HCT116 (cell line): ENCODE measurements at regions not wholly inside any gene's neighbourhood (a gene's known extent, or its start where the extent isn't known, plus 50 kb on each side); places are given as distances from the start of the nearest gene placed in this dataset.
"Not testable (repeated sequence)": the region's sequence is repeated elsewhere in the genome, so short reads cannot be mapped to it uniquely, and the experiment has no call there.

Experiments used
- ATAC-seq: fragments of 200-7000 bp; cut with Tn5 transposase; 2 replicates; pipeline ENCODE4 v1.9.1; 2020; ENCODE audit warnings: mild to moderate bottlenecking, moderate library complexity
- BruUV-seq: library from RNA; stranded (reverse); fragments of 400-500 nt; replicated peaks from 2 replicates; lab custom pipeline; 2021; lab: Mats Ljungman, UMichigan
- CTCF ChIA-PET: fragments of 300-600 bp; sonication (Branson Sonifier 250); formaldehyde crosslinking; loops from one replicate; lab custom pipeline; 2021; ENCODE audit warnings: antibody characterized with exemption; lab: Charles Lee
- POLR2A ChIA-PET: fragments of 300-600, 350-600 bp; sonication (Branson Sonifier 250); formaldehyde crosslinking; loops from one replicate; lab custom pipeline; 2021; ENCODE audit warnings: antibody characterized with exemption; lab: Charles Lee
- RAD21 ChIA-PET, 2 experiments: fragments of 300-600 bp; sonication (Branson Sonifier 250); formaldehyde crosslinking; loops; one replicate each; lab custom pipeline; 2023; ENCODE audit warnings: low total read pairs in 2 of 2; ENCODE audit not compliant: uncharacterized antibody in 2 of 2, unreplicated experiment in 2 of 2, low non-redundant PET in 1 of 2; lab: Charles Lee
- DNase-seq: peaks from one replicate; pipeline ENCODE4 v3.0.0-alpha.2; 2010; ENCODE audit warnings: low read depth, low spot score
- H2AFZ ChIP-seq: fragments of 200-600 bp; shearing (Covaris generic), sonication (generic); 2 replicates; pipeline ENCODE4 v1.6.1; 2017; ENCODE audit warnings: low read depth, mixed run types, mixed read lengths, antibody characterized with exemption, low read length; ENCODE audit not compliant: poor library complexity, severe bottlenecking
- H3K27ac ChIP-seq: 2 replicates; pipeline ENCODE4 v1.5.1; 2012; ENCODE audit warnings: low read depth, low read length
- H3K27me3 ChIP-seq: fragments of 200-600 bp; sonication (generic); 2 replicates; pipeline ENCODE4 v1.6.1; 2016; ENCODE audit warnings: mixed run types, low read length, mixed read lengths; ENCODE audit not compliant: insufficient read depth
- H3K36me3 ChIP-seq, 2 experiments: fragments of 200-500 bp in 1 of 2; fragments of 200-600 bp in 1 of 2; sonication (Bioruptor generic) in 1 of 2; sonication (generic) in 1 of 2; 2 replicates each; pipeline versions ENCODE4 v1.5.1 to v1.6.1; 2014 to 2016; ENCODE audit warnings: low read length in 2 of 2, inconsistent platforms in 1 of 2, mixed read lengths in 1 of 2, mixed run types in 1 of 2; ENCODE audit not compliant: insufficient read depth in 2 of 2, control insufficient read depth in 1 of 2
- H3K4me1 ChIP-seq, 2 experiments: fragments of 200-600 bp in 1 of 2; sonication (generic) in 1 of 2; 2 replicates each; pipeline versions ENCODE4 v1.5.1 to v1.6.1; 2012 to 2017; ENCODE audit warnings: low read length in 2 of 2, inconsistent platforms in 1 of 2, mild to moderate bottlenecking in 1 of 2, mixed read lengths in 1 of 2, mixed run types in 1 of 2, moderate library complexity in 1 of 2; ENCODE audit not compliant: insufficient read depth in 2 of 2, control insufficient read depth in 1 of 2
- H3K4me2 ChIP-seq: fragments of 200-600 bp; sonication (generic); 2 replicates; pipeline ENCODE4 v1.6.1; 2017; ENCODE audit warnings: mixed run types, low read length, mixed read lengths
- H3K4me3 ChIP-seq, 2 experiments: fragments of 200-600 bp in 1 of 2; sonication (generic) in 1 of 2; replicated peaks in 1 of 2; 2 replicates each; pipeline ENCODE4 v1.5.1; 2011 to 2016; ENCODE audit warnings: low read length in 2 of 2, control low read depth in 1 of 2, low read depth in 1 of 2, mild to moderate bottlenecking in 1 of 2, mixed read lengths in 1 of 2, mixed run types in 1 of 2
- H3K79me2 ChIP-seq: fragments of 200-600 bp; sonication (generic); 2 replicates; pipeline ENCODE4 v1.6.1; 2017; ENCODE audit warnings: mild to moderate bottlenecking, mixed run types, low read length, moderate library complexity, mixed read lengths; ENCODE audit not compliant: insufficient read depth
- H3K9ac ChIP-seq: fragments of 200-600 bp; sonication (generic); 2 replicates; pipeline ENCODE4 v1.6.1; 2016; ENCODE audit warnings: low read length, mixed read lengths
- H3K9me2 ChIP-seq: fragments of 200-600 bp; sonication (generic), shearing (Covaris generic); 2 replicates; pipeline ENCODE4 v1.6.1; 2017; ENCODE audit warnings: mixed run types, mild to moderate bottlenecking, moderate library complexity; ENCODE audit not compliant: insufficient read depth
- H3K9me3 ChIP-seq, 2 experiments: fragments of 200-500 bp in 1 of 2; fragments of 200-600 bp in 1 of 2; sonication (Bioruptor generic) in 1 of 2; sonication (generic) in 1 of 2; 2 replicates each; pipeline ENCODE4 v1.6.1; 2014 to 2017; ENCODE audit warnings: low read length in 2 of 2, mixed read lengths in 2 of 2, inconsistent platforms in 1 of 2, low read depth in 1 of 2, mild to moderate bottlenecking in 1 of 2, mixed run types in 1 of 2, moderate library complexity in 1 of 2; ENCODE audit not compliant: control insufficient read depth in 1 of 2, insufficient read depth in 1 of 2
- H4K20me1 ChIP-seq: fragments of 200-600 bp; sonication (generic), shearing (Covaris generic); 2 replicates; pipeline ENCODE4 v1.6.1; 2017; ENCODE audit warnings: mixed run types, mild to moderate bottlenecking, moderate library complexity; ENCODE audit not compliant: insufficient read depth
- intact Hi-C: fragments of 100-400 bp; cut with micrococcal nuclease; formaldehyde crosslinking; loops from 2 replicates; pipeline ENCODE4 v1.10.0; 2022

DNA sequence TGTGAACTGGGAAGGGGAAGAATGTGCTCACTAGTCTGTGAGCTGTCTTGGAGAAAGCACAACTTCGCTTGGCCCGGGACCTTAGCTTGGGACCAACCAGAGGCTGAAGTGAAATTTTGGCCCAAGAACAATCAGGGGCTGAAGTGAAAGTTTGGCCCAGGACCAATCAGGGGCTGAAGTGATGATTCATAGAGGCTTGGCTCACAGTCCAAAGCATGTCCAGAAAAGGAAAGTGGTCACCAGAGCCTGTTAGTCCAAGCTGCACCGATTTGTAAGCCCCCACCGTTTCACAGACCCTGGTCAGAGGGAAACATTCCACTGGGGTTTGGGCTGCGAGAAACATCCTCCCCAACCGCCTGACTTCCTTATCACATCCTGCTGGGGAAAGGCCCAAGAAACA lies 763.3 kb downstream of the SPATA31A7 start:
- ATAC-seq, BruUV-seq, H3K9me3 ChIP-seq, intact Hi-C loops, H3K4me2 ChIP-seq, H3K79me2 ChIP-seq, POLR2A ChIA-PET, RAD21 ChIA-PET, DNase-seq, H3K9me2 ChIP-seq, H2AFZ ChIP-seq, CTCF ChIA-PET, H3K27me3 ChIP-seq, H3K4me3 ChIP-seq, H3K36me3 ChIP-seq, H4K20me1 ChIP-seq, H3K4me1 ChIP-seq, H3K27ac ChIP-seq, H3K9ac ChIP-seq: not testable (repeated sequence)

DNA sequence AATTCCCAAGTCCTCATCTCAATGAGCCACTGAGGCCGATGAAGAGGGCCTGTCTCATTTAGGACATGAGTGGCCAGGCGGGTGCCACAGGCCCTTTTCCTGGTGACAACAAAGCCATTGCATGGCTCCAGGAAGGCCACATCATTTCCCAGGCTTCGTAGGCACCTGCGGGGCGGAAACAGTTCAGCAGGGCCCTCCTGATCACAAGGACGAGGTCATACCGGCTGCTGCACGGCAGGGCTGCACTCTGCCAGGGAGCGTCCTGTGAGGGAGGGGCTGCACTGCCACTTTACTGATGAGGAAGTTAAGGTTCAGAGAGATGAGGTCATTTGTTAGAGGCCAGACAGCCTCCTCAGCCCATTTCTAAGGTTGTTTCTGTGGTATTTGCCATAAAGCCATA lies 781.8 kb downstream of the SPATA31A7 start:
- H3K4me1 ChIP-seq, H3K9me2 ChIP-seq, H3K4me2 ChIP-seq, CTCF ChIA-PET, H3K27me3 ChIP-seq, H3K79me2 ChIP-seq, H3K4me3 ChIP-seq, BruUV-seq, H4K20me1 ChIP-seq, POLR2A ChIA-PET, H2AFZ ChIP-seq, intact Hi-C loops, H3K9me3 ChIP-seq, DNase-seq, H3K27ac ChIP-seq, RAD21 ChIA-PET, H3K36me3 ChIP-seq, ATAC-seq, H3K9ac ChIP-seq: not testable (repeated sequence)

DNA sequence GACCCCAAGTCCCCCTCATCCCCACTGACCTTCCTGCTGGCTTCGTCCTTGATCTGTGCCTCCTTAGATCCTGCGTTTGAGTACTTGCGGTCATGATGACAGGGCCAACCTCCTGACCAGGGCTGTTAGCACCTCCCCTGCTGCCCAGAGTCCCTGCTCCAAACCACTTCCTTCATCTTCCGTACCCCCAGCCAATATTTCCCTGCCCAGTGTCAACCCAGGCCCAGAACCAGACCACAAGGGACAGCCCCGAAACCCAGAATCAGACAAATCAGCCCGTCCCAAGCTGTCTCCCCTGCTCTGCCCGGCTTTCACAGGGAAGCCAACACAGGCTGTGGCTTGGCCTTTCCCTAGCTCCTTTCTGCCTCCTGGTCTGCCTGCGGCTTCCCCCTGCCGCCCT lies 784.7 kb downstream of the SPATA31A7 start:
- H2AFZ ChIP-seq, H3K4me3 ChIP-seq, DNase-seq, H3K79me2 ChIP-seq, BruUV-seq, H3K9ac ChIP-seq, intact Hi-C loops, H3K4me1 ChIP-seq, H3K27ac ChIP-seq, H3K4me2 ChIP-seq, H3K36me3 ChIP-seq, POLR2A ChIA-PET, H3K9me2 ChIP-seq, ATAC-seq, H4K20me1 ChIP-seq, H3K27me3 ChIP-seq, H3K9me3 ChIP-seq, CTCF ChIA-PET, RAD21 ChIA-PET: not testable (repeated sequence)

DNA sequence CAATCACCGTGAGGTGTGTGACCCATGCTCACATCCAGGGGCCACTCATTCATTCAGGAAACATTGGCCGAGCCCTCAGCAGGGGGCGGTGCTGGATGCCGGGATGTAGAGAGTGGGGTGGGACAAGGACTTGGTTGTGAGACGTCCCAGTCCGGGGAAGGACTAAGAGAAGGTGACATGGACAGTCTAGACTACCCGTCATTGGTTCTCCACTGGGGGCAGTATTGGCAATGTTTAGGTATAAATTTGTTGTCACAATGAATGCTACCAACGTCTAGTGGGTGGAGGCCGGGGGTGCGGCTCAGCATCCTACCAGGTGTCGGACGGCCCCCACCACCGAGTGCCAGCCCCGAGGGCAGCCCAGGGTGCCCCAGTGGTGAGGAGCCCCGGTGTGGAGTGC lies 786.5 kb downstream of the SPATA31A7 start:
- H3K79me2 ChIP-seq, H3K36me3 ChIP-seq, intact Hi-C loops, RAD21 ChIA-PET, H3K27me3 ChIP-seq, H3K9ac ChIP-seq, H3K27ac ChIP-seq, CTCF ChIA-PET, BruUV-seq, H3K9me3 ChIP-seq, DNase-seq, H3K4me3 ChIP-seq, H3K4me1 ChIP-seq, POLR2A ChIA-PET, H3K4me2 ChIP-seq, H3K9me2 ChIP-seq, H2AFZ ChIP-seq, H4K20me1 ChIP-seq: not testable (repeated sequence)
- peak; percentile 90 for ATAC-seq

DNA sequence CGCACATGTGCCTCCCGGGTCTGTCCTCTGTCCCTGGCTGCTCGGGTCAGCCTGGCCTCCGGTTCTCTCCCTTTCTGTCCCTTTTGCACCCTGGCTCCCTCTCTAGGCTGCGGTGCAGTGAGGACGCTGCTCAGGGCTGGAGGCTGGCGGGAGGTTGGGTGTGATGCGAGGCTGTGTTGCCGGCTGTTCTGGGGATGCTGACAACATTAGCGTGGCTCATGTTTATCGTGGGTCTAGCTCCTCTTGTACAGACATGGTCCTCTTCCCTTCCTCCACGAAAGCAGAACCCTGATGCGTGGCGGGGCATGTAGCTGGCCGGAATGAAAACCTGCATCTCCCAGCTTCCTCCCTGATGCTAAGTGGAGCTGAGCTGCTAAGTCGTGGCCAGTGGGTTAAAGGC lies 792.9 kb downstream of the SPATA31A7 start:
- H3K27ac ChIP-seq, H3K9me2 ChIP-seq, BruUV-seq, H3K4me2 ChIP-seq, H3K9ac ChIP-seq, RAD21 ChIA-PET, H3K36me3 ChIP-seq, intact Hi-C loops, H4K20me1 ChIP-seq, H3K27me3 ChIP-seq, DNase-seq, H3K4me1 ChIP-seq, ATAC-seq, H3K9me3 ChIP-seq, H3K4me3 ChIP-seq, H2AFZ ChIP-seq, H3K79me2 ChIP-seq, POLR2A ChIA-PET, CTCF ChIA-PET: not testable (repeated sequence)
